ENCODE measurements at regions not wholly inside any gene's neighbourhood (a gene's known extent, or its start where the extent isn't known, plus 50 kb on each side); places are given as distances from the start of the nearest gene placed in this dataset.
A peak's percentile ranks its signal among the peaks of the same experiment; 100 is the strongest.

GRCh38 chr3:59127071-59127470 lies 77.2 kb upstream of the CFAP20DC start:
- H3K27me3 ChIP-seq (replicated peaks; ENCODE audit: insufficient read depth, low read depth, low read length, poor library complexity): no peaks in the 10 kb centered on the region
- ChIA-PET CTCF (no interaction called here), POLR2A (ENCODE audit: low non-redundant PET) (no interaction called here)
- intact Hi-C loops (cut with micrococcal nuclease; ENCODE audit: unreplicated experiment): no loop called here
- no peak overlapping the region for H3K27ac ChIP-seq (ENCODE audit: low read depth, low read length, poor library complexity, severe bottlenecking)
- TF ChIP-seq CTCF (conservative IDR thresholded peaks at IDR 0.05; ENCODE audit: low read depth, low read length) (no peak), EZH2 (IDR thresholded peaks at IDR 0.05; ENCODE audit: borderline replicate concordance, low read depth, low read length, poor library complexity, severe bottlenecking) (no peak)
- no peak overlapping the region for H3K4me3 ChIP-seq (ENCODE audit: low read depth, low read length, poor library complexity, severe bottlenecking)
- H3K4me1 ChIP-seq (ENCODE audit: insufficient read depth, low read length, poor library complexity, severe bottlenecking): no peaks in the 10 kb centered on the region
- no TSS peak for BruUV-seq (replicated peaks)
- peak; percentile 37 for DNase-seq (ENCODE audit: low spot score)
- H3K9me3 ChIP-seq (ENCODE audit: low read depth, low read length, poor library complexity, severe bottlenecking): no peaks in the 10 kb centered on the region
- H3K36me3 ChIP-seq (ENCODE audit: insufficient read depth, low read length, poor library complexity, severe bottlenecking): no peaks in the 10 kb centered on the region

- BruUV-seq (replicated peaks): no TSS peak
- H3K4me3 ChIP-seq (ENCODE audit: low read depth, low read length, poor library complexity, severe bottlenecking): no peak overlapping the region
- no peaks in the 10 kb centered on the region for H3K36me3 ChIP-seq (ENCODE audit: insufficient read depth, low read length, poor library complexity, severe bottlenecking)
- intact Hi-C loops (cut with micrococcal nuclease; ENCODE audit: unreplicated experiment): no loop called here
- H3K27me3 ChIP-seq (replicated peaks; ENCODE audit: insufficient read depth, low read depth, low read length, poor library complexity): no peaks in the 10 kb centered on the region
- H3K4me1 ChIP-seq (ENCODE audit: insufficient read depth, low read length, poor library complexity, severe bottlenecking): no peaks in the 10 kb centered on the region
- no peak for TF ChIP-seq EZH2 (IDR thresholded peaks at IDR 0.05; ENCODE audit: borderline replicate concordance, low read depth, low read length, poor library complexity, severe bottlenecking)
- no peak for TF ChIP-seq CTCF (conservative IDR thresholded peaks at IDR 0.05; ENCODE audit: low read depth, low read length)
- H3K27ac ChIP-seq (ENCODE audit: low read depth, low read length, poor library complexity, severe bottlenecking): no peak overlapping the region
- no peak for DNase-seq (ENCODE audit: low spot score)
- H3K9me3 ChIP-seq (ENCODE audit: low read depth, low read length, poor library complexity, severe bottlenecking): no peaks in the 10 kb centered on the region
- POLR2A ChIA-PET (ENCODE audit: low non-redundant PET): no interaction called here
- CTCF ChIA-PET: no interaction called here
Observed at GRCh38 chr3:59126446-59126845, 76.6 kb upstream of the CFAP20DC start.

GRCh38 chr3:59121346-59122144 lies 71.7 kb upstream of the CFAP20DC start:
- BruUV-seq (replicated peaks): no TSS peak
- no peak overlapping the region for H3K4me3 ChIP-seq (ENCODE audit: low read depth, low read length, poor library complexity, severe bottlenecking)
- no peak overlapping the region for H3K27ac ChIP-seq (ENCODE audit: low read depth, low read length, poor library complexity, severe bottlenecking)
- ChIA-PET POLR2A (ENCODE audit: low non-redundant PET) (no interaction called here), CTCF (no interaction called here)
- TF ChIP-seq CTCF (conservative IDR thresholded peaks at IDR 0.05; ENCODE audit: low read depth, low read length) (no peak), EZH2 (IDR thresholded peaks at IDR 0.05; ENCODE audit: borderline replicate concordance, low read depth, low read length, poor library complexity, severe bottlenecking) (no peak)
- DNase-seq (ENCODE audit: low spot score): no peak
- H3K36me3 ChIP-seq (ENCODE audit: insufficient read depth, low read length, poor library complexity, severe bottlenecking): no peaks in the 10 kb centered on the region
- no peaks in the 10 kb centered on the region for H3K9me3 ChIP-seq (ENCODE audit: low read depth, low read length, poor library complexity, severe bottlenecking)
- no peaks in the 10 kb centered on the region for H3K27me3 ChIP-seq (replicated peaks; ENCODE audit: insufficient read depth, low read depth, low read length, poor library complexity)
- no peaks in the 10 kb centered on the region for H3K4me1 ChIP-seq (ENCODE audit: insufficient read depth, low read length, poor library complexity, severe bottlenecking)
- intact Hi-C loops (cut with micrococcal nuclease; ENCODE audit: unreplicated experiment): no loop called here
